ENCODE measurements at regions not wholly inside any gene's neighbourhood (a gene's known extent, or its start where the extent isn't known, plus 50 kb on each side); places are given as distances from the start of the nearest gene placed in this dataset.

DNA sequence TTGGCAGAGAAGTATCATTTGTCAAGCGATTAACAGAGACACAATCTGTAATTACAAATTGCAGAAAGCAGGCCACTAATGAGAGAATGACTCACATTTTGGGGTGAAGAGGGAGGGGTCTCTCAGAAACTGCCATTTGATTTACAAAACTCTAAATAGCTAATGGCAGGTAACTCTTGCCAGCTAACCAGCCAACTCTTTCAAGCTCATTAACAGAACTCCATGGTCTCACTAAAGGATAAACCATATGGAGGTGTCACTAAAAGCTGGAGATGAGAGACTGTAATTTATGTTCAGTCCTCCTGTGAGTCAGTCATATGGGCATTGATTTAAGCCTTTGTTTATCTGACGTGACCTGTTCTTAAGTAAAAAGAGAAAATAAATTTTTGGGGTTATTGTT, 336.4 kb downstream of the FOXG1 start:
- Histone ChIP-seq H3K27ac (ENCODE audit: low read depth, low read length) (no peak overlapping the region), H3K4me1 (ENCODE audit: insufficient read depth, low read length) (no peaks in the 10 kb centered on the region), H3K9me3 (ENCODE audit: control insufficient read depth in 1 of 2, low read length in 2 of 2) (no peaks in the 10 kb centered on the region), H3K4me3 (ENCODE audit: low read length in 2 of 2) (no peak overlapping the region), H3K27me3 (ENCODE audit: insufficient read depth, low read length) (no peaks in the 10 kb centered on the region), H3K36me3 (ENCODE audit: insufficient read depth, low read length) (no peaks in the 10 kb centered on the region)
- intact Hi-C loops (cut with micrococcal nuclease): no loop called here
- Mint-ChIP-seq H3K4me3 (no peak overlapping the region), H3K27me3 (no peaks in the 10 kb centered on the region), H3K9me3 (peaks cover 0 to 26% (median 12%) of the 10 kb centered on the region in 8 donors), H3K4me1 (no peaks in the 10 kb centered on the region), H3K36me3 (no peaks in the 10 kb centered on the region), H3K27ac (no peak overlapping the region)
- CTCF ChIA-PET (ENCODE audit: partially characterized antibody): no interaction called here
- POLR2A ChIA-PET (ENCODE audit: partially characterized antibody): no interaction called here
- no peak for DNase-seq

DNA sequence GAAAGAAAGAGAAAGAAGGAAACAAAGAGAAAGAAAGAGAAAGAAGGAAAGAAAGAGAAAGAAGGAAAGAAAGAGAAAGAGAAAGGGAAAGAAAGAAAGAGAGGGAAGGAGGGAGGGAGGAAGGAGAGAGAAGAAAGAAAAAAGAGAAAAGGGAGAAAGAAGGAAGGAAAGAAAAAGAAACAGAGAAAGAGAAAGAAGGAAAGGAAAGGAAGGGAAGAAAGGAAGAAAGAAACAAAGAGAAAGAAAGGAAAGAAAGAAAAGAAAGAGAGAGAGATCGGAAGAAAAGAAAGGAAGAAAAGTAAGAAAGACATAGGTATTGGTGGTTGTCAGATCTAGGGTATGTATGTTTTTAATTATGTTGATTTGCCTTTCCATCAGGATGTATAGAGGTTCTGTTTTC, 342.3 kb downstream of the FOXG1 start:
- CTCF ChIA-PET (ENCODE audit: partially characterized antibody): no interaction called here
- no peaks in the 10 kb centered on the region for H3K27me3 Mint-ChIP-seq
- POLR2A ChIA-PET (ENCODE audit: partially characterized antibody): no interaction called here
- Histone ChIP-seq H3K4me3 (ENCODE audit: low read length in 2 of 2) (no peak overlapping the region), H3K9me3 (ENCODE audit: control insufficient read depth in 1 of 2, low read length in 2 of 2) (no peaks in the 10 kb centered on the region), H3K4me1 (ENCODE audit: insufficient read depth, low read length) (no peaks in the 10 kb centered on the region), H3K27me3 (ENCODE audit: insufficient read depth, low read length) (no peaks in the 10 kb centered on the region), H3K27ac (ENCODE audit: low read depth, low read length) (no peak overlapping the region), H3K36me3 (ENCODE audit: insufficient read depth, low read length) (no peaks in the 10 kb centered on the region)
- DNase-seq: no peak
- H3K36me3 Mint-ChIP-seq: no peaks in the 10 kb centered on the region
- H3K9me3 Mint-ChIP-seq: peaks cover 0 to 33% (median 19%) of the 10 kb centered on the region in 8 donors
- intact Hi-C loops (cut with micrococcal nuclease): no loop called here
- no peaks in the 10 kb centered on the region for H3K4me1 Mint-ChIP-seq
- H3K27ac Mint-ChIP-seq: no peak overlapping the region
- H3K4me3 Mint-ChIP-seq: no peak overlapping the region

DNA sequence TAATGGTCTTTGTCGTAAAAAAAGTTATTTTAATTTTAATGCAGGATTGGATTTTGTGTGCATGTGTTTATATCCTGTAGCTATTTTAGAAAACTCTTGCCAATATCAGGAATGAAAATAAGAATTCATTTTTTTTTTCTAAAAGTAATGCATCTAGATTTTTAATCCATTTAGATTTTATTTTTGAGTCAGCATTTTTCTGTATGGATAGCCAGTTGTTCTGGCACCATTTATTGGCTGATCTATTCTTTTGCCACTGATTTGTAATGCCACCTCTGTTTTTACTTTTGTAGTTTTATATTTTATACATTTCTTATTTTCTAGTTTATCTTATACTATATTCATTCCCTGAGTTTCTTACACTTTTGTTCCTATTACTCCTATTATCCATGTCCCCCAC, 343.0 kb downstream of the FOXG1 start:
- intact Hi-C loops (cut with micrococcal nuclease): no loop called here
- Histone ChIP-seq H3K9me3 (ENCODE audit: control insufficient read depth in 1 of 2, low read length in 2 of 2) (no peaks in the 10 kb centered on the region), H3K4me3 (ENCODE audit: low read length in 2 of 2) (no peak overlapping the region), H3K4me1 (ENCODE audit: insufficient read depth, low read length) (no peaks in the 10 kb centered on the region), H3K27me3 (ENCODE audit: insufficient read depth, low read length) (no peaks in the 10 kb centered on the region), H3K36me3 (ENCODE audit: insufficient read depth, low read length) (no peaks in the 10 kb centered on the region), H3K27ac (ENCODE audit: low read depth, low read length) (no peak overlapping the region)
- no peak for DNase-seq
- H3K4me3 Mint-ChIP-seq: no peak overlapping the region
- no peaks in the 10 kb centered on the region for H3K4me1 Mint-ChIP-seq
- ChIA-PET CTCF (ENCODE audit: partially characterized antibody) (no interaction called here), POLR2A (ENCODE audit: partially characterized antibody) (no interaction called here)
- H3K27me3 Mint-ChIP-seq: no peaks in the 10 kb centered on the region
- H3K9me3 Mint-ChIP-seq: peaks cover 0 to 31% (median 19%) of the 10 kb centered on the region in 8 donors
- H3K27ac Mint-ChIP-seq: no peak overlapping the region
- no peaks in the 10 kb centered on the region for H3K36me3 Mint-ChIP-seq

DNA sequence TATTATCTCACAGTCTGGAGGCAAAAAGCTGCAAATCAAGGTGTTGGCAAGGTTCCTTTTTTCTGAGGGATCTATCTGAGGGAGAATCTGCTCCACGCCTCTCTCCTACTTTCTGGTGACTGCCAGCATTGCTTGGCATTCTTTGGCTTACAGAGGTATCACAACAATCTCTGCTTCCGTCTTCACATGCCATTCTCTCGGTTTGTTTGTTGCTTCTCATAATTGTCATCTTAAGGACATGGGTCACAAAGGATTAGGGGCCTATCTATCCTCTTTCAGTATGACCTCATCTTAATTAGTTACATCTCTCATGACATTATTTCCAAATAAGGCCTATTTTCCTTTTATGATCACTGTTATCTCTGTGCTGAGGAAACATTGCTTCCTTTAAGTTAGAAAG, 345.0 kb downstream of the FOXG1 start:
- Mint-ChIP-seq H3K9me3 (peaks cover 0 to 27% (median 16%) of the 10 kb centered on the region in 8 donors), H3K4me3 (no peak overlapping the region), H3K4me1 (no peaks in the 10 kb centered on the region), H3K27me3 (no peaks in the 10 kb centered on the region), H3K27ac (peak overlapping the region in 1 of 7 donors; percentile 33), H3K36me3 (no peaks in the 10 kb centered on the region)
- Histone ChIP-seq H3K9me3 (ENCODE audit: control insufficient read depth in 1 of 2, low read length in 2 of 2) (no peaks in the 10 kb centered on the region), H3K27ac (ENCODE audit: low read depth, low read length) (no peak overlapping the region), H3K36me3 (ENCODE audit: insufficient read depth, low read length) (no peaks in the 10 kb centered on the region), H3K4me3 (ENCODE audit: low read length in 2 of 2) (no peak overlapping the region), H3K4me1 (ENCODE audit: insufficient read depth, low read length) (no peaks in the 10 kb centered on the region), H3K27me3 (ENCODE audit: insufficient read depth, low read length) (no peaks in the 10 kb centered on the region)
- POLR2A ChIA-PET (ENCODE audit: partially characterized antibody): no interaction called here
- intact Hi-C loops (cut with micrococcal nuclease): no loop called here
- CTCF ChIA-PET (ENCODE audit: partially characterized antibody): no interaction called here
- DNase-seq: no peak

DNA sequence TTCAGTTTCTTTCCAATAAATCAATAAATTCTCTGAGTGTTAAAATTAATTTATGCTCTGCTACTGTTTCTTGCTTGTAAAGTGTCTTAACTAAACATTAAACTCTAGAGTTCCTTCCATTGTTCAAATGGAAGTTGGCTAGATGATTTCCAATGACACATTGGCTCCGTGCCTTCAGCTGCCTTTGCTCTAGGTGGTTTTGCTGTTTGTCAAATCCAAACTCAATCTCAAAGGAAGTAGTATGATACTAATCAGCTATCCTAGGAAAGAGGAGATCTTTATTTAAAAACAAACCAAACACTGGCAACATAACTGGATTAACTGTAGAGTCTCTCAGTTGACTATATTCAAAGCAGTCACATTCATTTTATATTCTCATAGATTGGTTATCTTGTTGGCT, 356.4 kb downstream of the FOXG1 start:
- H3K27me3 Mint-ChIP-seq: no peaks in the 10 kb centered on the region
- H3K9me3 Mint-ChIP-seq: peaks cover 4 to 26% (median 17%) of the 10 kb centered on the region in 8 donors
- Histone ChIP-seq H3K36me3 (ENCODE audit: insufficient read depth, low read length) (no peaks in the 10 kb centered on the region), H3K27ac (ENCODE audit: low read depth, low read length) (no peak overlapping the region), H3K27me3 (ENCODE audit: insufficient read depth, low read length) (no peaks in the 10 kb centered on the region), H3K4me3 (ENCODE audit: low read length in 2 of 2) (no peak overlapping the region), H3K9me3 (ENCODE audit: control insufficient read depth in 1 of 2, low read length in 2 of 2) (no peaks in the 10 kb centered on the region), H3K4me1 (ENCODE audit: insufficient read depth, low read length) (no peaks in the 10 kb centered on the region)
- ChIA-PET POLR2A (ENCODE audit: partially characterized antibody) (no interaction called here), CTCF (ENCODE audit: partially characterized antibody) (no interaction called here)
- H3K4me3 Mint-ChIP-seq: no peak overlapping the region
- no peaks in the 10 kb centered on the region for H3K4me1 Mint-ChIP-seq
- H3K27ac Mint-ChIP-seq: no peak overlapping the region
- intact Hi-C loops (cut with micrococcal nuclease): no loop called here
- DNase-seq: no peak
- H3K36me3 Mint-ChIP-seq: no peaks in the 10 kb centered on the region

DNA sequence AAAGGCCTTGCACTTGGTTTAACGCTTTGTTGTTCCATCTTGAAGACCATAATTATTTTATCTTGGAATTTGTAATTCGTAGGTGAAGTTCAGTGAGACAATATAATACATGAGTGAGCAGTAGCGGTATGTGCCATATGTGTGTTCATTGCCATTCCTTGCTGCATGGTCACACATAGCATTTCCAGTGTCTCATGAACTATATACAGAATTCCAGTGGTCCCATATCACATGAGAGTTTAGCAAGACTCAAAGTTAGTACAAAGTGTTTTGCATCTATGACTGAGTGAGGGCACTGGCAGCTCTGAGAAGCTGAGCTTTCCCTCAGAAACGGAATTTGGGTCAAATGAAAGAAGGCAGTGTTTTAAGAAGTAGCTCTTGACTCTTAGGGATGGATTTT, 359.8 kb downstream of the FOXG1 start:
- Histone ChIP-seq H3K4me1 (ENCODE audit: insufficient read depth, low read length) (no peaks in the 10 kb centered on the region), H3K4me3 (ENCODE audit: low read length in 2 of 2) (no peak overlapping the region), H3K36me3 (ENCODE audit: insufficient read depth, low read length) (no peaks in the 10 kb centered on the region), H3K27ac (ENCODE audit: low read depth, low read length) (no peak overlapping the region), H3K27me3 (ENCODE audit: insufficient read depth, low read length) (no peaks in the 10 kb centered on the region), H3K9me3 (ENCODE audit: control insufficient read depth in 1 of 2, low read length in 2 of 2) (no peaks in the 10 kb centered on the region)
- ChIA-PET CTCF (ENCODE audit: partially characterized antibody) (no interaction called here), POLR2A (ENCODE audit: partially characterized antibody) (no interaction called here)
- no peaks in the 10 kb centered on the region for H3K4me1 Mint-ChIP-seq
- H3K9me3 Mint-ChIP-seq: peaks cover 2 to 21% (median 15%) of the 10 kb centered on the region in 8 donors
- H3K27me3 Mint-ChIP-seq: no peaks in the 10 kb centered on the region
- no peaks in the 10 kb centered on the region for H3K36me3 Mint-ChIP-seq
- intact Hi-C loops (cut with micrococcal nuclease): no loop called here
- no peak overlapping the region for H3K4me3 Mint-ChIP-seq
- no peak overlapping the region for H3K27ac Mint-ChIP-seq
- no peak for DNase-seq

DNA sequence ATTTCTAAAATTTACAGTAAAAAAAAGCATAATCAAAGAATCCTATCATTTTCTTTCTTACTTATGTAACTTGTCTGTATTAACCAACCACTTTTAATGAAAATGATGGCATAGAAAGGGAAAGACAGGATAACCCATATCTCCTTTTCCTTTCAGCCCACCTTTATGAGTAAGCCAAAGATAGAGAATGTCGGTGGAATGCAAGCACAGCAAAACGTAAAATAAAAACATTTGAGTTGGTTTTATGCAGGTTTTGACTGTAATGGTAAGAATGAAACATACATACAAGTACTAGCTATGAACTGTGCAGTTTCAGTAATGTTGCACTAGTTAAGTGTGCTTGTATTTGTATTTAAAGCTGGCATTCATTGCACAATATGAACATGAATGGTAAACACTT, 360.3 kb downstream of the FOXG1 start:
- no peak overlapping the region for H3K27ac Mint-ChIP-seq
- H3K27ac ChIP-seq (ENCODE audit: low read depth, low read length): no peak overlapping the region
- H3K4me3 Mint-ChIP-seq: no peak overlapping the region
- H3K9me3 ChIP-seq (ENCODE audit: control insufficient read depth in 1 of 2, low read length in 2 of 2): no peaks in the 10 kb centered on the region
- no peaks in the 10 kb centered on the region for H3K27me3 ChIP-seq (ENCODE audit: insufficient read depth, low read length)
- ChIA-PET CTCF (ENCODE audit: partially characterized antibody) (no interaction called here), POLR2A (ENCODE audit: partially characterized antibody) (no interaction called here)
- H3K4me1 ChIP-seq (ENCODE audit: insufficient read depth, low read length): no peaks in the 10 kb centered on the region
- intact Hi-C loops (cut with micrococcal nuclease): no loop called here
- no peak for DNase-seq
- H3K36me3 Mint-ChIP-seq: no peaks in the 10 kb centered on the region
- H3K9me3 Mint-ChIP-seq: peaks cover 2 to 21% (median 13%) of the 10 kb centered on the region in 8 donors
- no peak overlapping the region for H3K4me3 ChIP-seq (ENCODE audit: low read length in 2 of 2)
- no peaks in the 10 kb centered on the region for H3K4me1 Mint-ChIP-seq
- no peaks in the 10 kb centered on the region for H3K27me3 Mint-ChIP-seq
- H3K36me3 ChIP-seq (ENCODE audit: insufficient read depth, low read length): no peaks in the 10 kb centered on the region

DNA sequence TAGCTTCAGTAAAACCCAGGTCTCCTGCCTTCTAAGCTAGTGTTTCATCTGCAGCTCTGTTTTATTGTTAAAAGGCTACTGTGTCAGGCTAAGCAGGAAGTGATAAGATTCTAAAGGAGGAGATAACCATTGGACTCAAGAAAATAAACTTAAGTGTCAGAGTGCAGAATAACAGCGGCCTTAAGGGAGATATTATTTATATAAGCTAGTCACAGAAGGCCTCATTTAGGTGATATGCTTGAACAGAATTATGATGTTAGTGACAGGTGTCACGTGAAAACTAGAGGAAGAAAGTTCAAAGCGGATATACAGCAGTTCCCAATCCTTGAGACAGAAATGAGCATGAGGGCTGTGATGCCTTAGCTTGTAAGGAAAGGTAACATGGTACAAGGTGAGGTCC, 373.4 kb downstream of the FOXG1 start:
- peaks cover 3 to 37% (median 20%) of the 10 kb centered on the region in 8 donors for H3K9me3 Mint-ChIP-seq
- H3K4me1 Mint-ChIP-seq: no peaks in the 10 kb centered on the region
- no peaks in the 10 kb centered on the region for H3K9me3 ChIP-seq (ENCODE audit: control insufficient read depth in 1 of 2, low read length in 2 of 2)
- H3K36me3 ChIP-seq (ENCODE audit: insufficient read depth, low read length): no peaks in the 10 kb centered on the region
- DNase-seq: no peak
- H3K36me3 Mint-ChIP-seq: no peaks in the 10 kb centered on the region
- H3K27ac Mint-ChIP-seq: no peak overlapping the region
- POLR2A ChIA-PET (ENCODE audit: partially characterized antibody): no interaction called here
- no peak overlapping the region for H3K4me3 ChIP-seq (ENCODE audit: low read length in 2 of 2)
- no peak overlapping the region for H3K4me3 Mint-ChIP-seq
- H3K27ac ChIP-seq (ENCODE audit: low read depth, low read length): no peak overlapping the region
- no peaks in the 10 kb centered on the region for H3K27me3 Mint-ChIP-seq
- no peaks in the 10 kb centered on the region for H3K4me1 ChIP-seq (ENCODE audit: insufficient read depth, low read length)
- H3K27me3 ChIP-seq (ENCODE audit: insufficient read depth, low read length): no peaks in the 10 kb centered on the region
- CTCF ChIA-PET (ENCODE audit: partially characterized antibody): no interaction called here
- intact Hi-C loops (cut with micrococcal nuclease): no loop called here

Measured in CD4-positive, alpha-beta memory T cell (primary cell).